GM23248 (cell line): ENCODE measurements at regions not wholly inside any gene's neighbourhood (a gene's known extent, or its start where the extent isn't known, plus 50 kb on each side); places are given as distances from the start of the nearest gene placed in this dataset.

Experiments used
- EZH2 ChIP-seq: fragments of 200-600 bp; sonication (generic); IDR thresholded peaks from 2 replicates; pipeline ENCODE4 v1.6.1; 2018; ENCODE audit warnings: antibody characterized with exemption, mild to moderate bottlenecking; ENCODE audit not compliant: insufficient read depth, poor library complexity, severe bottlenecking
- EZH2phosphoT487 ChIP-seq: fragments of 200-600 bp; sonication (generic); IDR thresholded peaks from 2 replicates; pipeline ENCODE4 v1.6.1; 2018; ENCODE audit warnings: antibody characterized with exemption, moderate library complexity, mild to moderate bottlenecking, low read depth; ENCODE audit not compliant: insufficient read depth

GRCh38 chr10:3357737-3358136 lies 185.2 kb upstream of the PITRM1 start:
- TF ChIP-seq EZH2 (no peak), EZH2phosphoT487 (no peak)
